IMR-90 (cell line): ENCODE measurements at regions not wholly inside any gene's neighbourhood (a gene's known extent, or its start where the extent isn't known, plus 50 kb on each side); places are given as distances from the start of the nearest gene placed in this dataset.
A peak's percentile ranks its signal among the peaks of the same experiment; 100 is the strongest.

Source experiments
- ATAC-seq: fragments of 200-7000 bp; cut with Tn5 transposase; 2 replicates; pipeline ENCODE4 v1.9.1; 2020; ENCODE audit warnings: low read depth, mild to moderate bottlenecking, moderate library complexity
- BruUV-seq: library from RNA; stranded (reverse); fragments of 400-500 nt; replicated peaks from 2 replicates; lab custom pipeline; 2021; lab: Mats Ljungman, UMichigan
- CTCF ChIA-PET: fragments of 300-600 bp; formaldehyde crosslinking; extraction: SDS; loops from one replicate; lab custom pipeline; 2021; ENCODE audit warnings: antibody characterized with exemption; lab: Yijun Ruan, JAX
- POLR2A ChIA-PET: fragments of 300-600 bp; sonication (Branson Sonifier 250); formaldehyde crosslinking; loops from one replicate; lab custom pipeline; 2022; ENCODE audit warnings: antibody characterized with exemption; ENCODE audit not compliant: unreplicated experiment; lab: Charles Lee
- DNase-seq: peaks from one replicate; pipeline ENCODE4 v3.0.0; 2013
- H2AFZ ChIP-seq: replicated peaks from 2 replicates; pipeline ENCODE3; 2013; ENCODE audit warnings: low read length, mild to moderate bottlenecking; ENCODE audit not compliant: poor library complexity
- H2AK5ac ChIP-seq: 2 replicates; pipeline ENCODE4 v1.6.1; 2013; ENCODE audit warnings: low read depth, low read length, inconsistent platforms
- H2AK9ac ChIP-seq: replicated peaks from 2 replicates; pipeline ENCODE3; 2013; ENCODE audit warnings: mild to moderate bottlenecking, low read depth, low read length, moderate library complexity; ENCODE audit not compliant: poor library complexity
- H2BK120ac ChIP-seq: 2 replicates; pipeline ENCODE4 v1.6.1; 2013; ENCODE audit warnings: low read depth, low read length, inconsistent platforms
- H2BK15ac ChIP-seq: 3 replicates; pipeline ENCODE4 v1.6.1; 2013; ENCODE audit warnings: low read depth, low read length, inconsistent platforms
- H2BK20ac ChIP-seq: 2 replicates; pipeline ENCODE4 v1.6.1; 2013; ENCODE audit warnings: low read depth, mild to moderate bottlenecking, inconsistent platforms, low read length, moderate library complexity
- H2BK5ac ChIP-seq: 2 replicates; pipeline ENCODE4 v1.6.1; 2013; ENCODE audit warnings: mild to moderate bottlenecking, low read depth, low read length, inconsistent platforms; ENCODE audit not compliant: poor library complexity, severe bottlenecking
- H3K14ac ChIP-seq: replicated peaks from 2 replicates; pipeline ENCODE4 v1.6.1; 2013; ENCODE audit warnings: low read depth, low read length, inconsistent platforms
- H3K18ac ChIP-seq: 2 replicates; pipeline ENCODE4 v1.6.1; 2013; ENCODE audit warnings: low read depth, low read length, control low read depth
- H3K23ac ChIP-seq: 2 replicates; pipeline ENCODE4 v1.6.1; 2013; ENCODE audit warnings: low read depth, low read length, inconsistent platforms
- H3K27ac ChIP-seq: 2 replicates; pipeline ENCODE4 v1.5.1; 2013; ENCODE audit warnings: mild to moderate bottlenecking, control low read depth, low read length; ENCODE audit not compliant: insufficient read depth
- H3K27me3 ChIP-seq: 2 replicates; pipeline ENCODE4 v1.6.1; 2013; ENCODE audit warnings: low read length; ENCODE audit not compliant: control insufficient read depth, insufficient read depth
- H3K36me3 ChIP-seq: 2 replicates; pipeline ENCODE4 v1.6.1; 2013; ENCODE audit warnings: low read length, mixed read lengths; ENCODE audit not compliant: control insufficient read depth, insufficient read depth
- H3K4ac ChIP-seq: 2 replicates; pipeline ENCODE4 v1.6.1; 2013; ENCODE audit warnings: low read depth, low read length, inconsistent platforms
- H3K4me1 ChIP-seq: 2 replicates; pipeline ENCODE4 v1.6.1; 2013; ENCODE audit warnings: low read length, mixed read lengths; ENCODE audit not compliant: control insufficient read depth, insufficient read depth
- H3K4me2 ChIP-seq: 2 replicates; pipeline ENCODE4 v1.6.1; 2013; ENCODE audit warnings: low read depth, mild to moderate bottlenecking, control low read depth, low read length, moderate library complexity
- H3K4me3 ChIP-seq: 2 replicates; pipeline ENCODE4 v1.5.1; 2013; ENCODE audit warnings: low read depth, mild to moderate bottlenecking, control low read depth, low read length, moderate library complexity; ENCODE audit not compliant: insufficient read depth
- H3K56ac ChIP-seq: 2 replicates; pipeline ENCODE4 v1.6.1; 2013; ENCODE audit warnings: low read length, inconsistent platforms; ENCODE audit not compliant: insufficient read depth; ENCODE audit errors: extremely low read depth
- H3K79me1 ChIP-seq, 2 experiments: 2 replicates each; pipeline ENCODE4 v1.6.1; 2013; ENCODE audit warnings: low read length in 2 of 2, inconsistent platforms in 1 of 2, low read depth in 1 of 2
- H3K9ac ChIP-seq: 2 replicates; pipeline ENCODE4 v1.6.1; 2013; ENCODE audit warnings: low read depth, low read length, control low read depth
- H3K9me1 ChIP-seq: 2 replicates; pipeline ENCODE4 v1.6.1; 2013; ENCODE audit warnings: low read length, inconsistent platforms; ENCODE audit not compliant: insufficient read depth
- H3K9me3 ChIP-seq: 2 replicates; pipeline ENCODE4 v1.6.1; 2013; ENCODE audit warnings: low read length; ENCODE audit not compliant: control insufficient read depth, insufficient read depth
- H4K20me1 ChIP-seq: 2 replicates; pipeline ENCODE4 v1.6.1; 2013; ENCODE audit warnings: low read length, inconsistent platforms; ENCODE audit not compliant: insufficient read depth
- H4K5ac ChIP-seq: 2 replicates; pipeline ENCODE4 v1.6.1; 2013; ENCODE audit warnings: mild to moderate bottlenecking, low read depth, low read length, control low read depth
- H4K8ac ChIP-seq, 2 experiments: 2 replicates each; pipeline ENCODE4 v1.6.1; 2013; ENCODE audit warnings: low read depth in 2 of 2, low read length in 2 of 2, control low read depth in 1 of 2, inconsistent platforms in 1 of 2
- H4K91ac ChIP-seq: 2 replicates; pipeline ENCODE4 v1.6.1; 2013; ENCODE audit warnings: low read depth, low read length, inconsistent platforms; ENCODE audit not compliant: insufficient read depth
- CTCF ChIP-seq: conservative IDR thresholded peaks from 2 replicates; pipeline ENCODE4 v1.5.1; 2012; ENCODE audit warnings: mild to moderate bottlenecking, low read depth, low read length, improper control_type of control experiment
- MAZ ChIP-seq: IDR thresholded peaks from 2 replicates; pipeline ENCODE4 v1.6.1; 2012; ENCODE audit warnings: low read depth, mild to moderate bottlenecking, low read length, improper control_type of control experiment, moderate library complexity, borderline replicate concordance
- RAD21 ChIP-seq: IDR thresholded peaks from 2 replicates; pipeline ENCODE4 v1.6.1; 2012; ENCODE audit warnings: low read length, improper control_type of control experiment
- dilution Hi-C: fragments of 300-500 bp; cut with HindIII; formaldehyde crosslinking; loops from one replicate; pipeline ENCODE4 v1.14.3; 2018; ENCODE audit warnings: low sequenced_read_pairs; ENCODE audit not compliant: unreplicated experiment
- in situ Hi-C: fragments of 300-500 bp; cut with MboI; formaldehyde crosslinking; loops from 3 replicates; pipeline ENCODE4 v1.14.3; 2019; ENCODE audit warnings: low sequenced_read_pairs, inconsistent platforms, mixed read lengths
- intact Hi-C: fragments of 100-400 bp; cut with micrococcal nuclease; formaldehyde crosslinking; loops from 2 replicates; pipeline ENCODE4 v1.10.0; 2022

- dilution Hi-C loops (no loop called here), intact Hi-C loops (no loop called here), in situ Hi-C loops (no loop called here)
- Histone ChIP-seq H4K8ac (no peak overlapping the region), H3K9me3 (no peaks in the 10 kb centered on the region), H2BK20ac (no peak overlapping the region), H2AFZ (no peak overlapping the region), H3K4ac (no peak overlapping the region), H2BK5ac (no peak overlapping the region), H3K4me3 (no peak overlapping the region), H2AK9ac (no peak overlapping the region), H3K23ac (no peak overlapping the region; the same call in 1 of the 2 replicates), H3K56ac (no peak overlapping the region), H3K4me2 (no peak overlapping the region), H3K14ac (no peak overlapping the region), H2BK120ac (no peak overlapping the region), H3K27ac (no peak overlapping the region), H3K27me3 (peaks cover 31% of the 10 kb centered on the region), H4K20me1 (no peaks in the 10 kb centered on the region), H3K9me1 (no peaks in the 10 kb centered on the region), H2AK5ac (no peak overlapping the region), H3K18ac (no peak overlapping the region), H3K9ac (no peak overlapping the region), H3K79me1 (no peaks in the 10 kb centered on the region), H4K5ac (no peak overlapping the region), H3K4me1 (no peaks in the 10 kb centered on the region), H4K91ac (no peak overlapping the region), H3K36me3 (no peaks in the 10 kb centered on the region), H2BK15ac (no peak overlapping the region)
- DNase-seq (no peak), ATAC-seq (no peak)
- TF ChIP-seq CTCF (peak; percentile 29; the same call in 1 of the 2 replicates), RAD21 (peak; percentile 27; the same call in 1 of the 2 replicates), MAZ (no peak)
- CTCF ChIA-PET: interaction anchor here (0.7 to 2.0 kb wide), 3 partner anchors 13 to 199 kb away, joined by 3 to 5 read pairs (median 3); no protein-coding TSS in a partner anchor
- POLR2A ChIA-PET: interaction anchor here (0.6 kb wide), 1 partner anchor 244 kb away, joined by 15 read pairs; no protein-coding TSS in a partner anchor
- no TSS peak for BruUV-seq
Measured at GRCh38 chr15:72835294-72835890, 51.8 kb upstream of the ADPGK start.
